ENCODE measurements at regions not wholly inside any gene's neighbourhood (a gene's known extent, or its start where the extent isn't known, plus 50 kb on each side); places are given as distances from the start of the nearest gene placed in this dataset.

DNA sequence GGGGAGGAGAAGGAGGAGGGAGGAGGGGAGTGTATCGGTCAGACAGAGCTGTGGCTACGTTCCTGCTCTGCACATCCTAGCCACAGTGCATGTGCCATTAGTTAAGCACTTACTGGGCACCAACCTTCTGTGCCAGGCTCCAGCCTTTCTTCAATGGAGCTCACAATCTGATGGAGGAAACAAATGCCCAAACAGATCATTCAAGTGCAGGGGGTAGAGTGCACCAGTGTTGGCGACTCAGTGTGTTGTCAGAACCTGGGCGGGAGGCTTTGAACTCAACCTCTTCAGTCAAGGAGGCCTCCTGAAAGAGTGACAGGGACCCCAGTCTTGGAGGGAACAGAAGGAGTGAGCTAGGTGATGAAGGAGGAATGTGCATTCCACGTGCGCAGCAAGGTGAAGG lies 51.9 kb upstream of the SHB start:
- TF ChIP-seq, protein P1, sequence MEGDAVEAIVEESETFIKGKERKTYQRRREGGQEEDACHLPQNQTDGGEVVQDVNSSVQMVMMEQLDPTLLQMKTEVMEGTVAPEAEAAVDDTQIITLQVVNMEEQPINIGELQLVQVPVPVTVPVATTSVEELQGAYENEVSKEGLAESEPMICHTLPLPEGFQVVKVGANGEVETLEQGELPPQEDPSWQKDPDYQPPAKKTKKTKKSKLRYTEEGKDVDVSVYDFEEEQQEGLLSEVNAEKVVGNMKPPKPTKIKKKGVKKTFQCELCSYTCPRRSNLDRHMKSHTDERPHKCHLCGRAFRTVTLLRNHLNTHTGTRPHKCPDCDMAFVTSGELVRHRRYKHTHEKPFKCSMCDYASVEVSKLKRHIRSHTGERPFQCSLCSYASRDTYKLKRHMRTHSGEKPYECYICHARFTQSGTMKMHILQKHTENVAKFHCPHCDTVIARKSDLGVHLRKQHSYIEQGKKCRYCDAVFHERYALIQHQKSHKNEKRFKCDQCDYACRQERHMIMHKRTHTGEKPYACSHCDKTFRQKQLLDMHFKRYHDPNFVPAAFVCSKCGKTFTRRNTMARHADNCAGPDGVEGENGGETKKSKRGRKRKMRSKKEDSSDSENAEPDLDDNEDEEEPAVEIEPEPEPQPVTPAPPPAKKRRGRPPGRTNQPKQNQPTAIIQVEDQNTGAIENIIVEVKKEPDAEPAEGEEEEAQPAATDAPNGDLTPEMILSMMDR (conservative IDR thresholded peaks at IDR 0.05; ENCODE audit: low read length): no peak
- no peak for TF ChIP-seq EZH2phosphoT487 (IDR thresholded peaks at IDR 0.05; ENCODE audit: borderline replicate concordance)

Data from Loucy (cell line).